Upper lobe of left lung (tissue), 6 donors: ENCODE measurements at regions not wholly inside any gene's neighbourhood (a gene's known extent, or its start where the extent isn't known, plus 50 kb on each side); places are given as distances from the start of the nearest gene placed in this dataset.

ENCODE experiments used
- ATAC-seq, 2 donors: fragments of 200-7000 bp; cut with Tn5 transposase; one replicate each; pipeline ENCODE4 v1.9.1; 2022; ENCODE audit warnings: mild to moderate bottlenecking in 2 of 2, moderate library complexity in 2 of 2; ENCODE audit not compliant: low FRiP score in 2 of 2
- DNase-seq, 2 donors: peaks; one replicate each; pipeline ENCODE4 v3.0.0-alpha.2; 2019 to 2020
- H3K27ac ChIP-seq, 4 donors: fragments of 200-600 bp; sonication (generic); one replicate each; pipeline ENCODE4 v1.5.1; 2016 to 2019
- H3K27me3 ChIP-seq, 4 donors: fragments of 200-600 bp; sonication (generic); one replicate each; pipeline ENCODE4 v1.5.1; 2017 to 2019
- H3K36me3 ChIP-seq, 4 donors: fragments of 200-600 bp; sonication (generic); one replicate each; pipeline ENCODE4 v1.5.1; 2016 to 2019
- H3K4me1 ChIP-seq, 4 donors: fragments of 200-600 bp; sonication (generic); one replicate each; pipeline ENCODE4 v1.5.1; 2018 to 2019
- H3K4me3 ChIP-seq, 4 donors: fragments of 200-600 bp; sonication (generic); one replicate each; pipeline ENCODE4 v1.5.1; 2017 to 2019; ENCODE audit warnings: mild to moderate bottlenecking in 2 of 4, moderate library complexity in 1 of 4
- H3K9me3 ChIP-seq, 4 donors: fragments of 200-600 bp; sonication (generic); one replicate each; pipeline ENCODE4 v1.5.1; 2018 to 2019
- CTCF ChIP-seq, 6 experiments: fragments of 450-650 bp in 4 of 6; fragments of 200-600 bp in 2 of 6; sonication (generic) in 2 of 6; IDR thresholded peaks; one replicate each; pipeline ENCODE4 v1.5.1; 2016 to 2019; ENCODE audit warnings: antibody characterized with exemption in 6 of 6
- EP300 ChIP-seq, 4 donors: sonication (generic); formaldehyde crosslinking; IDR thresholded peaks; one replicate each; pipeline ENCODE4 v1.5.1; 2017; ENCODE audit warnings: antibody characterized with exemption in 4 of 4, control low read depth in 2 of 4
- POLR2A ChIP-seq, 4 donors: fragments of 450-650 bp; IDR thresholded peaks; one replicate each; pipeline ENCODE4 v1.5.1; 2016 to 2017; ENCODE audit warnings: antibody characterized with exemption in 4 of 4, mild to moderate bottlenecking in 2 of 4
- POLR2AphosphoS5 ChIP-seq, 2 donors: sonication (generic); formaldehyde crosslinking; IDR thresholded peaks; one replicate each; pipeline ENCODE4 v1.5.1; 2017; ENCODE audit warnings: antibody characterized with exemption in 2 of 2
- WGBS, 2 donors: methylation state at CpG; one replicate each; pipeline ENCODE4 v1.1.5; 2017 to 2018; 5-methylcytosine and 5-hydroxymethylcytosine counted together
- donor health status: DM: no; HTN: no; CAD: no; lungs with moderate emphysema.
- donor health status: DM: no; HTN: yes; CAD: no; lungs with severe emphysema.

GRCh38 chr3:13224967-13225366, 151.7 kb upstream of the IQSEC1 start:
- no peak overlapping the region for H3K4me3 ChIP-seq
- no peaks in the 10 kb centered on the region for H3K4me1 ChIP-seq

GRCh38 chr3:13223574-13224237, 150.5 kb upstream of the IQSEC1 start:
- WGBS, 2 donors, result 62 to 70% methylated on average over 17 of the region's 17 CpGs
- no peaks in the 10 kb centered on the region for H3K36me3 ChIP-seq
- no peak for DNase-seq
- no peak overlapping the region for H3K27ac ChIP-seq
- H3K27me3 ChIP-seq, result no peaks in the 10 kb centered on the region
- no peak for TF ChIP-seq POLR2A (IDR thresholded peaks at IDR 0.05)
- TF ChIP-seq EP300 (IDR thresholded peaks at IDR 0.05), result no peak
- TF ChIP-seq POLR2AphosphoS5 (IDR thresholded peaks at IDR 0.05), result no peak
- no peak overlapping the region for H3K4me3 ChIP-seq
- no peaks in the 10 kb centered on the region for H3K4me1 ChIP-seq
- no peak for ATAC-seq
- no peaks in the 10 kb centered on the region for H3K9me3 ChIP-seq

More at GRCh38 chr3:13224967-13225366, 151.7 kb upstream of the IQSEC1 start:
- Histone ChIP-seq H3K36me3 (no peaks in the 10 kb centered on the region), H3K27me3 (no peaks in the 10 kb centered on the region), H3K27ac (no peak overlapping the region), H3K9me3 (no peaks in the 10 kb centered on the region)
- ATAC-seq (no peak), DNase-seq (no peak)
- TF ChIP-seq POLR2A (IDR thresholded peaks at IDR 0.05) (no peak), EP300 (IDR thresholded peaks at IDR 0.05) (no peak), POLR2AphosphoS5 (IDR thresholded peaks at IDR 0.05) (no peak), CTCF (IDR thresholded peaks at IDR 0.05) (no peak)
- 96 to 98% methylated on average over 4 of the region's 4 CpGs for WGBS, 2 donors

- DNase-seq, result no peak
Observed at GRCh38 chr3:13222891-13223573, 149.8 kb upstream of the IQSEC1 start.

GRCh38 chr3:13222131-13222530, 148.9 kb upstream of the IQSEC1 start:
- TF ChIP-seq POLR2A (IDR thresholded peaks at IDR 0.05), result no peak
- TF ChIP-seq CTCF (IDR thresholded peaks at IDR 0.05), result no peak
- TF ChIP-seq POLR2AphosphoS5 (IDR thresholded peaks at IDR 0.05), result no peak
- no peak for TF ChIP-seq EP300 (IDR thresholded peaks at IDR 0.05)
- 80 to 83% methylated on average over 9 of the region's 9 CpGs for WGBS, 2 donors
- no peaks in the 10 kb centered on the region for H3K9me3 ChIP-seq
- no peaks in the 10 kb centered on the region for H3K36me3 ChIP-seq
- no peak overlapping the region for H3K27ac ChIP-seq
- no peaks in the 10 kb centered on the region for H3K27me3 ChIP-seq
- no peak overlapping the region for H3K4me3 ChIP-seq
- H3K4me1 ChIP-seq, result no peaks in the 10 kb centered on the region
- no peak for DNase-seq
- ATAC-seq, result no peak

More at GRCh38 chr3:13222891-13223573, 149.8 kb upstream of the IQSEC1 start:
- TF ChIP-seq EP300 (IDR thresholded peaks at IDR 0.05), result no peak
- no peak for TF ChIP-seq CTCF (IDR thresholded peaks at IDR 0.05)
- no peak for TF ChIP-seq POLR2A (IDR thresholded peaks at IDR 0.05)
- TF ChIP-seq POLR2AphosphoS5 (IDR thresholded peaks at IDR 0.05), result no peak
- H3K9me3 ChIP-seq, result no peaks in the 10 kb centered on the region
- H3K36me3 ChIP-seq, result no peaks in the 10 kb centered on the region
- ATAC-seq, result no peak
- no peak overlapping the region for H3K4me3 ChIP-seq
- H3K4me1 ChIP-seq, result no peaks in the 10 kb centered on the region
- no peaks in the 10 kb centered on the region for H3K27me3 ChIP-seq
- no peak overlapping the region for H3K27ac ChIP-seq
- WGBS, 2 donors, result 92 to 94% methylated on average over 7 to 10 of the region's 10 CpGs

- Histone ChIP-seq H3K9me3 (no peaks in the 10 kb centered on the region), H3K36me3 (no peaks in the 10 kb centered on the region), H3K4me1 (no peaks in the 10 kb centered on the region), H3K27ac (no peak overlapping the region), H3K27me3 (no peaks in the 10 kb centered on the region), H3K4me3 (no peak overlapping the region)
- ATAC-seq (no peak), DNase-seq (peak in 1 of 2 donors; percentile 74)
- TF ChIP-seq POLR2AphosphoS5 (IDR thresholded peaks at IDR 0.05) (no peak), CTCF (IDR thresholded peaks at IDR 0.05) (no peak), POLR2A (IDR thresholded peaks at IDR 0.05) (no peak), EP300 (IDR thresholded peaks at IDR 0.05) (no peak)
- WGBS, 2 donors, result 93 to 94% methylated on average over 14 to 15 of the region's 17 CpGs
Observed at GRCh38 chr3:13221491-13222061, 148.3 kb upstream of the IQSEC1 start.
